ENCODE measurements at regions not wholly inside any gene's neighbourhood (a gene's known extent, or its start where the extent isn't known, plus 50 kb on each side); places are given as distances from the start of the nearest gene placed in this dataset.

DNA sequence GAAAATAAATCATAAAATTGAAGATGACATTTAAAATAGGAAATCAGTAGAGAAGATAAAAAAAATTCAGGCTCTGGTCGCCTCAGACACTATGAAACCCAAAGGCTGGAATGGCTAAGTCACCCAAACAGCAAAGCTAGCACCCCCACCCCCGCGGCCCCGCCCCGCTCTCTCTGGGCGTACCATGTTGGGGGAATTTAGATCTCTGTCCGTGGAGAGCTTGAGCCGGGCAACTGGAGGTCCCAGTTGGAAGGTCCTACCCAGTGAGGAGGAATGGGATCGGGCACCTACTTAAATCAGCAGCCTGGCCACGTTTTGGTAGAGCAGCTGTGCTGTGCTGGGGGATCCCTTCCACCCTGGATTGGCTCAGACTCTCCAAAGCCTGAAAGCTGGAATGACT lies 150.6 kb upstream of the ANKRD55 start:
- TF ChIP-seq CTCF (conservative IDR thresholded peaks at IDR 0.05; ENCODE audit: low read depth, low read length) (no peak), EZH2 (IDR thresholded peaks at IDR 0.05; ENCODE audit: borderline replicate concordance, low read depth, low read length, poor library complexity, severe bottlenecking) (no peak)
